ENCODE measurements at regions not wholly inside any gene's neighbourhood (a gene's known extent, or its start where the extent isn't known, plus 50 kb on each side); places are given as distances from the start of the nearest gene placed in this dataset.
A peak's percentile ranks its signal among the peaks of the same experiment; 100 is the strongest.

GRCh38 chr1:5386371-5386770, 605.9 kb downstream of the NPHP4 start:
- Mint-ChIP-seq H3K27me3 (ENCODE audit: low read depth) (peaks cover 7% of the 10 kb centered on the region), H3K36me3 (ENCODE audit: low read depth) (no peaks in the 10 kb centered on the region), H3K9me3 (no peaks in the 10 kb centered on the region), H3K4me3 (no peak overlapping the region), H3K4me1 (ENCODE audit: low read depth) (peaks cover 17% of the 10 kb centered on the region), H3K27ac (no peak overlapping the region)

GRCh38 chr1:5385956-5386355, 606.3 kb downstream of the NPHP4 start:
- H3K36me3 Mint-ChIP-seq (ENCODE audit: low read depth) = no peaks in the 10 kb centered on the region
- H3K4me3 Mint-ChIP-seq = no peak overlapping the region
- H3K9me3 Mint-ChIP-seq = no peaks in the 10 kb centered on the region
- H3K4me1 Mint-ChIP-seq (ENCODE audit: low read depth) = peaks cover 17% of the 10 kb centered on the region
- peaks cover 11% of the 10 kb centered on the region for H3K27me3 Mint-ChIP-seq (ENCODE audit: low read depth)
- H3K27ac Mint-ChIP-seq = no peak overlapping the region

GRCh38 chr1:5385096-5385799, 607.0 kb downstream of the NPHP4 start:
- Mint-ChIP-seq H3K9me3 (no peaks in the 10 kb centered on the region), H3K36me3 (ENCODE audit: low read depth) (no peaks in the 10 kb centered on the region), H3K4me3 (no peak overlapping the region), H3K27me3 (ENCODE audit: low read depth) (peaks cover 11% of the 10 kb centered on the region), H3K27ac (no peak overlapping the region), H3K4me1 (ENCODE audit: low read depth) (peaks cover 14% of the 10 kb centered on the region)

- H3K27ac Mint-ChIP-seq = no peak overlapping the region
- peaks cover 11% of the 10 kb centered on the region for H3K27me3 Mint-ChIP-seq (ENCODE audit: low read depth)
- no peaks in the 10 kb centered on the region for H3K36me3 Mint-ChIP-seq (ENCODE audit: low read depth)
- no peak overlapping the region for H3K4me3 Mint-ChIP-seq
- no peaks in the 10 kb centered on the region for H3K9me3 Mint-ChIP-seq
- H3K4me1 Mint-ChIP-seq (ENCODE audit: low read depth) = no peaks in the 10 kb centered on the region
These were observed 610.7 kb downstream of the NPHP4 start for GRCh38 chr1:5381491-5381890.

GRCh38 chr1:5379176-5379759, 613.0 kb downstream of the NPHP4 start:
- H3K27me3 Mint-ChIP-seq (ENCODE audit: low read depth) = peaks cover 11% of the 10 kb centered on the region
- H3K4me1 Mint-ChIP-seq (ENCODE audit: low read depth) = no peaks in the 10 kb centered on the region
- H3K27ac Mint-ChIP-seq = no peak overlapping the region
- no peaks in the 10 kb centered on the region for H3K9me3 Mint-ChIP-seq
- no peak overlapping the region for H3K4me3 Mint-ChIP-seq
- no peaks in the 10 kb centered on the region for H3K36me3 Mint-ChIP-seq (ENCODE audit: low read depth)

GRCh38 chr1:5376538-5377247, 615.5 kb downstream of the NPHP4 start:
- Mint-ChIP-seq H3K27me3 (ENCODE audit: low read depth) (peaks cover 4% of the 10 kb centered on the region), H3K27ac (no peak overlapping the region), H3K36me3 (ENCODE audit: low read depth) (peaks cover 1% of the 10 kb centered on the region)

GRCh38 chr1:5375481-5375880, 616.7 kb downstream of the NPHP4 start:
- H3K27ac Mint-ChIP-seq = no peak overlapping the region
- H3K9me3 Mint-ChIP-seq = peaks cover 6% of the 10 kb centered on the region
- no peaks in the 10 kb centered on the region for H3K27me3 Mint-ChIP-seq (ENCODE audit: low read depth)
- peaks cover 5% of the 10 kb centered on the region for H3K36me3 Mint-ChIP-seq (ENCODE audit: low read depth)
- no peak overlapping the region for H3K4me3 Mint-ChIP-seq
- H3K4me1 Mint-ChIP-seq (ENCODE audit: low read depth) = peaks cover 8% of the 10 kb centered on the region

More at GRCh38 chr1:5376538-5377247, 615.5 kb downstream of the NPHP4 start:
- Mint-ChIP-seq H3K9me3 (peaks cover 5% of the 10 kb centered on the region), H3K4me3 (no peak overlapping the region), H3K4me1 (ENCODE audit: low read depth) (no peaks in the 10 kb centered on the region)

- H3K27me3 Mint-ChIP-seq (ENCODE audit: low read depth) = no peaks in the 10 kb centered on the region
- peaks cover 5% of the 10 kb centered on the region for H3K36me3 Mint-ChIP-seq (ENCODE audit: low read depth)
These were observed 618.0 kb downstream of the NPHP4 start for GRCh38 chr1:5374192-5374591.

GRCh38 chr1:5373281-5373680, 618.9 kb downstream of the NPHP4 start:
- peaks cover 19% of the 10 kb centered on the region for H3K4me1 Mint-ChIP-seq (ENCODE audit: low read depth)
- no peak overlapping the region for H3K4me3 Mint-ChIP-seq
- H3K9me3 Mint-ChIP-seq = peaks cover 10% of the 10 kb centered on the region
- no peak overlapping the region for H3K27ac Mint-ChIP-seq
- H3K36me3 Mint-ChIP-seq (ENCODE audit: low read depth) = peaks cover 5% of the 10 kb centered on the region
- H3K27me3 Mint-ChIP-seq (ENCODE audit: low read depth) = no peaks in the 10 kb centered on the region

More at GRCh38 chr1:5374192-5374591, 618.0 kb downstream of the NPHP4 start:
- H3K4me3 Mint-ChIP-seq = no peak overlapping the region
- H3K9me3 Mint-ChIP-seq = peaks cover 10% of the 10 kb centered on the region
- peaks cover 15% of the 10 kb centered on the region for H3K4me1 Mint-ChIP-seq (ENCODE audit: low read depth)
- no peak overlapping the region for H3K27ac Mint-ChIP-seq

- H3K27me3 Mint-ChIP-seq (ENCODE audit: low read depth) = no peaks in the 10 kb centered on the region
- peak overlapping the region; percentile 15 for H3K27ac Mint-ChIP-seq
- peaks cover 19% of the 10 kb centered on the region for H3K4me1 Mint-ChIP-seq (ENCODE audit: low read depth)
- peaks cover 5% of the 10 kb centered on the region for H3K36me3 Mint-ChIP-seq (ENCODE audit: low read depth)
- peaks cover 10% of the 10 kb centered on the region for H3K9me3 Mint-ChIP-seq
- no peak overlapping the region for H3K4me3 Mint-ChIP-seq
These were observed 621.0 kb downstream of the NPHP4 start for GRCh38 chr1:5371270-5371669.

- H3K4me3 Mint-ChIP-seq = peak overlapping the region; percentile 8
These were observed 621.9 kb downstream of the NPHP4 start for GRCh38 chr1:5370311-5370710.

GRCh38 chr1:5369223-5369622, 623.0 kb downstream of the NPHP4 start:
- H3K9me3 Mint-ChIP-seq = peaks cover 10% of the 10 kb centered on the region
- no peak overlapping the region for H3K4me3 Mint-ChIP-seq
- H3K4me1 Mint-ChIP-seq (ENCODE audit: low read depth) = peaks cover 19% of the 10 kb centered on the region
- peaks cover 5% of the 10 kb centered on the region for H3K36me3 Mint-ChIP-seq (ENCODE audit: low read depth)
- peaks cover 13% of the 10 kb centered on the region for H3K27me3 Mint-ChIP-seq (ENCODE audit: low read depth)
- no peak overlapping the region for H3K27ac Mint-ChIP-seq

More at GRCh38 chr1:5370311-5370710, 621.9 kb downstream of the NPHP4 start:
- H3K4me1 Mint-ChIP-seq (ENCODE audit: low read depth) = peaks cover 19% of the 10 kb centered on the region
- peaks cover 3% of the 10 kb centered on the region for H3K27me3 Mint-ChIP-seq (ENCODE audit: low read depth)
- H3K9me3 Mint-ChIP-seq = peaks cover 10% of the 10 kb centered on the region
- peak overlapping the region; percentile 33 for H3K27ac Mint-ChIP-seq
- peaks cover 5% of the 10 kb centered on the region for H3K36me3 Mint-ChIP-seq (ENCODE audit: low read depth)

GRCh38 chr1:5368201-5368600, 624.0 kb downstream of the NPHP4 start:
- Mint-ChIP-seq H3K27ac (no peak overlapping the region), H3K4me1 (ENCODE audit: low read depth) (peaks cover 19% of the 10 kb centered on the region), H3K9me3 (peaks cover 10% of the 10 kb centered on the region), H3K4me3 (no peak overlapping the region), H3K36me3 (ENCODE audit: low read depth) (peaks cover 5% of the 10 kb centered on the region), H3K27me3 (ENCODE audit: low read depth) (peaks cover 16% of the 10 kb centered on the region)

GRCh38 chr1:5367306-5367705, 624.9 kb downstream of the NPHP4 start:
- Mint-ChIP-seq H3K36me3 (ENCODE audit: low read depth) (peaks cover 5% of the 10 kb centered on the region), H3K4me1 (ENCODE audit: low read depth) (peaks cover 19% of the 10 kb centered on the region), H3K27ac (no peak overlapping the region), H3K27me3 (ENCODE audit: low read depth) (peaks cover 16% of the 10 kb centered on the region), H3K9me3 (peaks cover 10% of the 10 kb centered on the region), H3K4me3 (no peak overlapping the region)

GRCh38 chr1:5365751-5366150, 626.5 kb downstream of the NPHP4 start:
- H3K27ac Mint-ChIP-seq = no peak overlapping the region

More at GRCh38 chr1:5365751-5366150, 626.5 kb downstream of the NPHP4 start:
- peaks cover 16% of the 10 kb centered on the region for H3K27me3 Mint-ChIP-seq (ENCODE audit: low read depth)
- H3K4me3 Mint-ChIP-seq = no peak overlapping the region
- H3K4me1 Mint-ChIP-seq (ENCODE audit: low read depth) = peaks cover 14% of the 10 kb centered on the region
- H3K9me3 Mint-ChIP-seq = peaks cover 6% of the 10 kb centered on the region
- H3K36me3 Mint-ChIP-seq (ENCODE audit: low read depth) = no peaks in the 10 kb centered on the region

All from T-helper 1 cell treated with Interleukin-12 subunit alpha and Interleukin-12 subunit beta and Interleukin-4 antibody, amounts not matched to agents 30 μg/mL and 1 μg/mL, for 36 hours (primary cell).